DND-41 (cell line): ENCODE measurements at regions not wholly inside any gene's neighbourhood (a gene's known extent, or its start where the extent isn't known, plus 50 kb on each side); places are given as distances from the start of the nearest gene placed in this dataset.

Experiments
- EZH2 ChIP-seq: IDR thresholded peaks from 3 replicates; pipeline ENCODE4 v1.6.1; 2012; ENCODE audit warnings: borderline replicate concordance, low read depth, mild to moderate bottlenecking, moderate library complexity, low read length, inconsistent platforms; ENCODE audit not compliant: severe bottlenecking
- TF ChIP-seq, protein P1 (sequence below): IDR thresholded peaks from 2 replicates; pipeline ENCODE4 v1.5.1; 2012; ENCODE audit warnings: borderline replicate concordance, low read length, moderate library complexity, mild to moderate bottlenecking; ENCODE audit not compliant: poor library complexity, severe bottlenecking; ENCODE audit errors: extremely low read depth

DNA sequence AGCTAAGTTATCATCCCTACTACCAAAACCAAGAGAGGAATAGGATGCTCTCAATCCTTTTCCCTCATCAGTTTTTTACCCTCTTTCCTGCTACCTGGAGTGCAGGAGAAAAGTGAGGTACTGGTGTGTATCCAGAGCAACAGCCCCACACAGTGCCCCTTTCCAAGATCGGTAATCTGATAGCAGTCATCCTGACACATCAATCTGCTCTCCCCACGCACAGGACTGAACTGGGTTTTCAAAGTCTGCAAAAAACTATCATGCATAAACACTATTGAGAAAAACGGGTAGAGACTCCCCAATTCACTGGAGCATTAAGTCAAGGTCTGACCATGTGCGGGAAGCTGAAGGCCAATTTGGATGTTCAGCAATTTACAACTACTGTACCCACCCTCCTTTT is 284.8 kb downstream of the RBM26 start:
- TF ChIP-seq, protein P1, sequence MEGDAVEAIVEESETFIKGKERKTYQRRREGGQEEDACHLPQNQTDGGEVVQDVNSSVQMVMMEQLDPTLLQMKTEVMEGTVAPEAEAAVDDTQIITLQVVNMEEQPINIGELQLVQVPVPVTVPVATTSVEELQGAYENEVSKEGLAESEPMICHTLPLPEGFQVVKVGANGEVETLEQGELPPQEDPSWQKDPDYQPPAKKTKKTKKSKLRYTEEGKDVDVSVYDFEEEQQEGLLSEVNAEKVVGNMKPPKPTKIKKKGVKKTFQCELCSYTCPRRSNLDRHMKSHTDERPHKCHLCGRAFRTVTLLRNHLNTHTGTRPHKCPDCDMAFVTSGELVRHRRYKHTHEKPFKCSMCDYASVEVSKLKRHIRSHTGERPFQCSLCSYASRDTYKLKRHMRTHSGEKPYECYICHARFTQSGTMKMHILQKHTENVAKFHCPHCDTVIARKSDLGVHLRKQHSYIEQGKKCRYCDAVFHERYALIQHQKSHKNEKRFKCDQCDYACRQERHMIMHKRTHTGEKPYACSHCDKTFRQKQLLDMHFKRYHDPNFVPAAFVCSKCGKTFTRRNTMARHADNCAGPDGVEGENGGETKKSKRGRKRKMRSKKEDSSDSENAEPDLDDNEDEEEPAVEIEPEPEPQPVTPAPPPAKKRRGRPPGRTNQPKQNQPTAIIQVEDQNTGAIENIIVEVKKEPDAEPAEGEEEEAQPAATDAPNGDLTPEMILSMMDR = no peak
- TF ChIP-seq EZH2 = no peak
